HepG2 (cell line): ENCODE measurements at regions not wholly inside any gene's neighbourhood (a gene's known extent, or its start where the extent isn't known, plus 50 kb on each side); places are given as distances from the start of the nearest gene placed in this dataset.

Experiments
- ATM ChIP-seq: fragments of 450-650 bp; IDR thresholded peaks from 2 replicates; pipeline ENCODE4 v1.7.1; 2017; ENCODE audit warnings: mild to moderate bottlenecking, borderline replicate concordance
- ELF3 ChIP-seq: IDR thresholded peaks from 2 replicates; pipeline ENCODE4 v1.6.1; 2016; ENCODE audit warnings: missing genetic modification reagents, missing compliant biosample characterization
- KDM6A ChIP-seq: IDR thresholded peaks from 2 replicates; pipeline ENCODE4 v1.6.1; 2016; ENCODE audit warnings: low read depth
- MEF2D ChIP-seq: sonication (generic); formaldehyde crosslinking; IDR thresholded peaks from 2 replicates; pipeline ENCODE4 v1.5.1; 2020; ENCODE audit warnings: mild to moderate bottlenecking, missing genetic modification reagents
- NONO ChIP-seq, 2 experiments: fragments of 450-650 bp in 1 of 2; sonication (generic) in 1 of 2; formaldehyde crosslinking in 1 of 2; IDR thresholded peaks in 1 of 2; conservative IDR thresholded peaks in 1 of 2; 2 replicates each; pipeline versions ENCODE4 v1.6.1 to v1.8.0; 2017 to 2022; ENCODE audit warnings: mild to moderate bottlenecking in 1 of 2, missing genetic modification reagents in 1 of 2, moderate library complexity in 1 of 2
- ONECUT2 ChIP-seq: sonication (generic); formaldehyde crosslinking; IDR thresholded peaks from 2 replicates; pipeline ENCODE4 v1.4.0; 2020; ENCODE audit warnings: missing genetic modification reagents
- SSRP1 ChIP-seq: IDR thresholded peaks from 2 replicates; pipeline ENCODE4 v1.6.1; 2016; ENCODE audit warnings: control low read depth
- WIZ ChIP-seq: sonication (generic); formaldehyde crosslinking; IDR thresholded peaks from 2 replicates; pipeline ENCODE4 v1.5.1; 2020; ENCODE audit warnings: mild to moderate bottlenecking, missing genetic modification reagents
- ZFP82 ChIP-seq: sonication (generic); formaldehyde crosslinking; IDR thresholded peaks from 2 replicates; pipeline ENCODE4 v1.5.1; 2020; ENCODE audit warnings: mild to moderate bottlenecking, missing genetic modification reagents, borderline replicate concordance
- ZKSCAN5 ChIP-seq: sonication (generic); formaldehyde crosslinking; IDR thresholded peaks from 2 replicates; pipeline ENCODE4 v1.5.1; 2020; ENCODE audit warnings: mild to moderate bottlenecking, missing genetic modification reagents
- ZMYM4 ChIP-seq: sonication (generic); formaldehyde crosslinking; IDR thresholded peaks from 2 replicates; pipeline ENCODE4 v1.8.1; 2023; ENCODE audit warnings: mild to moderate bottlenecking, missing genetic modification reagents
- ZNF510 ChIP-seq: sonication (generic); formaldehyde crosslinking; IDR thresholded peaks from 2 replicates; pipeline ENCODE4 v1.4.0; 2020; ENCODE audit warnings: low read depth, mild to moderate bottlenecking, missing genetic modification reagents
- ZNF615 ChIP-seq: sonication (generic); formaldehyde crosslinking; IDR thresholded peaks from 2 replicates; pipeline ENCODE4 v1.5.0; 2020; ENCODE audit warnings: mild to moderate bottlenecking, missing genetic modification reagents, borderline replicate concordance
- ZNF761 ChIP-seq: sonication (generic); formaldehyde crosslinking; conservative IDR thresholded peaks from 2 replicates; pipeline ENCODE4 v1.4.0; 2020; ENCODE audit warnings: mild to moderate bottlenecking, missing genetic modification reagents
- TF ChIP-seq, protein P1 (sequence below): sonication (generic); formaldehyde crosslinking; IDR thresholded peaks from 2 replicates; pipeline ENCODE4 v1.4.0; 2020; ENCODE audit warnings: missing genetic modification reagents
- TF ChIP-seq, protein P2 (sequence below): sonication (generic); formaldehyde crosslinking; IDR thresholded peaks from 2 replicates; pipeline ENCODE4 v1.5.1; 2020; ENCODE audit warnings: mild to moderate bottlenecking, missing genetic modification reagents, moderate library complexity
- TF ChIP-seq, protein P3 (sequence below): sonication (generic); formaldehyde crosslinking; IDR thresholded peaks from 2 replicates; pipeline ENCODE4 v1.5.0; 2020; ENCODE audit warnings: missing genetic modification reagents, mild to moderate bottlenecking, borderline replicate concordance
- TF ChIP-seq, protein P4 (sequence below): sonication (generic); formaldehyde crosslinking; IDR thresholded peaks from 2 replicates; pipeline ENCODE4 v1.8.0; 2022; ENCODE audit warnings: mild to moderate bottlenecking, missing genetic modification reagents, borderline replicate concordance
- TF ChIP-seq, protein P5 (sequence below): sonication (generic); formaldehyde crosslinking; IDR thresholded peaks from 2 replicates; pipeline ENCODE4 v1.5.0; 2020; ENCODE audit warnings: mild to moderate bottlenecking, missing genetic modification reagents

DNA sequence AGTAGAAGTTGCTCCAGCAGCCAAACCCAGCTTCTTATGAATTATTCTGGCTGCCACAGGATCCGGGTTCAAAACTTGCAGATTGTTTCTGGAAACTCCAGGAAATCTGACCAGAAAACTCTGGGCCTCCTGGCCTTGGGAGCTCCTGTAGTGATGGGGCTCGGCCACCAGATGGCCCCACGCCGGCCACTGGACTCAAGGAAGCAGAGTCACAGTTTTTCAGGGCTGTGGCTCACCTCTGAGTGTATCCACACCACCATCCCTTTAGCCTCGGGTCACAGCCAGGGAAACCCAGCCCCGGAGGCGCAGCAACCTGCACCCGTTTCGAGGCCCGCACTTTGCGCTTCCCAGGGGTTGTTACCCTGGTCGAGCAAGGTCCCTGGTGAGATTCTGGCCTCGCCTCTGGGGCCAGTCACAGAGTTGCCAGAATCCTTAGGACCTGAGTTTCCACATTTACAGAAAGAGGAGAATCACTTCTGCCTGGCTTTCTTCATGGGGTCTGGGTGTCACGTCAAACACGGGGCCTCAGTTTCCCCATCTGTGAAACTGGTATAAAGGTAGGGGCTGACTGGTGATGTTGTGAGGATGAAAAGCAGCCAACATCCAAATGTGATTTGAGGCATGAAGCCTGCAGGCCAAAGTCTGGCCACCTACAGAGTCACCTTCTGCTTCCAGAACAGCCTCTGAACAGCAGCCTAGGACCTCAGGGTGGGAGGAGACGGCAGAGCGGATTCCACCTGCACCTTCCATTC lies 53.5 kb upstream of the LCTL start (continued):
- no peak for TF ChIP-seq ZNF510
- TF ChIP-seq ZMYM4 (CRISPR knock-in tag), result no peak
- no peak for TF ChIP-seq ATM
- TF ChIP-seq SSRP1 (CRISPR knock-in tag), result no peak
- no peak for TF ChIP-seq ZKSCAN5 (CRISPR knock-in tag)
- TF ChIP-seq, protein P1, sequence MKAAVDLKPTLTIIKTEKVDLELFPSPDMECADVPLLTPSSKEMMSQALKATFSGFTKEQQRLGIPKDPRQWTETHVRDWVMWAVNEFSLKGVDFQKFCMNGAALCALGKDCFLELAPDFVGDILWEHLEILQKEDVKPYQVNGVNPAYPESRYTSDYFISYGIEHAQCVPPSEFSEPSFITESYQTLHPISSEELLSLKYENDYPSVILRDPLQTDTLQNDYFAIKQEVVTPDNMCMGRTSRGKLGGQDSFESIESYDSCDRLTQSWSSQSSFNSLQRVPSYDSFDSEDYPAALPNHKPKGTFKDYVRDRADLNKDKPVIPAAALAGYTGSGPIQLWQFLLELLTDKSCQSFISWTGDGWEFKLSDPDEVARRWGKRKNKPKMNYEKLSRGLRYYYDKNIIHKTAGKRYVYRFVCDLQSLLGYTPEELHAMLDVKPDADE, result no peak
- TF ChIP-seq, protein P2, sequence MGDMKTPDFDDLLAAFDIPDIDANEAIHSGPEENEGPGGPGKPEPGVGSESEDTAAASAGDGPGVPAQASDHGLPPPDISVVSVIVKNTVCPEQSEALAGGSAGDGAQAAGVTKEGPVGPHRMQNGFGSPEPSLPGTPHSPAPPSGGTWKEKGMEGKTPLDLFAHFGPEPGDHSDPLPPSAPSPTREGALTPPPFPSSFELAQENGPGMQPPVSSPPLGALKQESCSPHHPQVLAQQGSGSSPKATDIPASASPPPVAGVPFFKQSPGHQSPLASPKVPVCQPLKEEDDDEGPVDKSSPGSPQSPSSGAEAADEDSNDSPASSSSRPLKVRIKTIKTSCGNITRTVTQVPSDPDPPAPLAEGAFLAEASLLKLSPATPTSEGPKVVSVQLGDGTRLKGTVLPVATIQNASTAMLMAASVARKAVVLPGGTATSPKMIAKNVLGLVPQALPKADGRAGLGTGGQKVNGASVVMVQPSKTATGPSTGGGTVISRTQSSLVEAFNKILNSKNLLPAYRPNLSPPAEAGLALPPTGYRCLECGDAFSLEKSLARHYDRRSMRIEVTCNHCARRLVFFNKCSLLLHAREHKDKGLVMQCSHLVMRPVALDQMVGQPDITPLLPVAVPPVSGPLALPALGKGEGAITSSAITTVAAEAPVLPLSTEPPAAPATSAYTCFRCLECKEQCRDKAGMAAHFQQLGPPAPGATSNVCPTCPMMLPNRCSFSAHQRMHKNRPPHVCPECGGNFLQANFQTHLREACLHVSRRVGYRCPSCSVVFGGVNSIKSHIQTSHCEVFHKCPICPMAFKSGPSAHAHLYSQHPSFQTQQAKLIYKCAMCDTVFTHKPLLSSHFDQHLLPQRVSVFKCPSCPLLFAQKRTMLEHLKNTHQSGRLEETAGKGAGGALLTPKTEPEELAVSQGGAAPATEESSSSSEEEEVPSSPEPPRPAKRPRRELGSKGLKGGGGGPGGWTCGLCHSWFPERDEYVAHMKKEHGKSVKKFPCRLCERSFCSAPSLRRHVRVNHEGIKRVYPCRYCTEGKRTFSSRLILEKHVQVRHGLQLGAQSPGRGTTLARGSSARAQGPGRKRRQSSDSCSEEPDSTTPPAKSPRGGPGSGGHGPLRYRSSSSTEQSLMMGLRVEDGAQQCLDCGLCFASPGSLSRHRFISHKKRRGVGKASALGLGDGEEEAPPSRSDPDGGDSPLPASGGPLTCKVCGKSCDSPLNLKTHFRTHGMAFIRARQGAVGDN (CRISPR knock-in tag), result peak; percentile 18; the same call in 1 of the 2 replicates
- no peak for TF ChIP-seq MEF2D (CRISPR knock-in tag)
- TF ChIP-seq KDM6A (CRISPR knock-in tag), result no peak
- TF ChIP-seq, protein P3, sequence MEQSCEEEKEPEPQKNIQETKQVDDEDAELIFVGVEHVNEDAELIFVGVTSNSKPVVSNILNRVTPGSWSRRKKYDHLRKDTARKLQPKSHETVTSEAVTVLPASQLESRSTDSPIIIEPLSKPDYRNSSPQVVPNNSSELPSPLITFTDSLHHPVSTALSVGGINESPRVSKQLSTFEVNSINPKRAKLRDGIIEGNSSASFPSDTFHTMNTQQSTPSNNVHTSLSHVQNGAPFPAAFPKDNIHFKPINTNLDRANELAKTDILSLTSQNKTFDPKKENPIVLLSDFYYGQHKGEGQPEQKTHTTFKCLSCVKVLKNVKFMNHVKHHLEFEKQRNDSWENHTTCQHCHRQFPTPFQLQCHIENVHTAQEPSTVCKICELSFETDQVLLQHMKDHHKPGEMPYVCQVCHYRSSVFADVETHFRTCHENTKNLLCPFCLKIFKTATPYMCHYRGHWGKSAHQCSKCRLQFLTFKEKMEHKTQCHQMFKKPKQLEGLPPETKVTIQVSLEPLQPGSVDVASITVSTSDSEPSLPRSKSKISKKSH (CRISPR knock-in tag), result no peak
- peak; percentile 68 for TF ChIP-seq ELF3
- TF ChIP-seq ZFP82 (CRISPR knock-in tag), result no peak
- TF ChIP-seq, protein P4, sequence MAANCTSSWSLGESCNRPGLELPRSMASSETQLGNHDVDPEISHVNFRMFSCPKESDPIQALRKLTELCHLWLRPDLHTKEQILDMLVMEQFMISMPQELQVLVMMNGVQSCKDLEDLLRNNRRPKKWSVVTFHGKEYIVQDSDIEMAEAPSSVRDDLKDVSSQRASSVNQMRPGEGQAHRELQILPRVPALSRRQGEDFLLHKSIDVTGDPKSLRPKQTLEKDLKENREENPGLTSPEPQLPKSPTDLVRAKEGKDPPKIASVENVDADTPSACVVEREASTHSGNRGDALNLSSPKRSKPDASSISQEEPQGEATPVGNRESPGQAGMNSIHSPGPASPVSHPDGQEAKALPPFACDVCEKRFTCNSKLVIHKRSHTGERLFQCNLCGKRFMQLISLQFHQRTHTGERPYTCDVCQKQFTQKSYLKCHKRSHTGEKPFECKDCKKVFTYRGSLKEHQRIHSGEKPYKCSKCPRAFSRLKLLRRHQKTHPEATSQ (CRISPR knock-in tag), result no peak
- no peak for TF ChIP-seq ZNF615
- TF ChIP-seq ZNF761 (CRISPR knock-in tag), result no peak
- no peak for TF ChIP-seq NONO (IDR thresholded peaks at IDR 0.05)
- no peak for TF ChIP-seq NONO (CRISPR knock-in tag; conservative IDR thresholded peaks at IDR 0.05)
- TF ChIP-seq ONECUT2 (CRISPR knock-in tag), result no peak
- no peak for TF ChIP-seq WIZ (CRISPR knock-in tag)
- TF ChIP-seq, protein P5, sequence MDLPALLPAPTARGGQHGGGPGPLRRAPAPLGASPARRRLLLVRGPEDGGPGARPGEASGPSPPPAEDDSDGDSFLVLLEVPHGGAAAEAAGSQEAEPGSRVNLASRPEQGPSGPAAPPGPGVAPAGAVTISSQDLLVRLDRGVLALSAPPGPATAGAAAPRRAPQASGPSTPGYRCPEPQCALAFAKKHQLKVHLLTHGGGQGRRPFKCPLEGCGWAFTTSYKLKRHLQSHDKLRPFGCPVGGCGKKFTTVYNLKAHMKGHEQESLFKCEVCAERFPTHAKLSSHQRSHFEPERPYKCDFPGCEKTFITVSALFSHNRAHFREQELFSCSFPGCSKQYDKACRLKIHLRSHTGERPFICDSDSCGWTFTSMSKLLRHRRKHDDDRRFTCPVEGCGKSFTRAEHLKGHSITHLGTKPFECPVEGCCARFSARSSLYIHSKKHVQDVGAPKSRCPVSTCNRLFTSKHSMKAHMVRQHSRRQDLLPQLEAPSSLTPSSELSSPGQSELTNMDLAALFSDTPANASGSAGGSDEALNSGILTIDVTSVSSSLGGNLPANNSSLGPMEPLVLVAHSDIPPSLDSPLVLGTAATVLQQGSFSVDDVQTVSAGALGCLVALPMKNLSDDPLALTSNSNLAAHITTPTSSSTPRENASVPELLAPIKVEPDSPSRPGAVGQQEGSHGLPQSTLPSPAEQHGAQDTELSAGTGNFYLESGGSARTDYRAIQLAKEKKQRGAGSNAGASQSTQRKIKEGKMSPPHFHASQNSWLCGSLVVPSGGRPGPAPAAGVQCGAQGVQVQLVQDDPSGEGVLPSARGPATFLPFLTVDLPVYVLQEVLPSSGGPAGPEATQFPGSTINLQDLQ (CRISPR knock-in tag), result no peak
